Mesendoderm (in vitro differentiated cells): ENCODE measurements at regions not wholly inside any gene's neighbourhood (a gene's known extent, or its start where the extent isn't known, plus 50 kb on each side); places are given as distances from the start of the nearest gene placed in this dataset.

ENCODE experiments used
- DNase-seq: peaks from one replicate; pipeline ENCODE4 v3.0.0; 2013
- H2AK5ac ChIP-seq: 2 replicates; pipeline ENCODE4 v1.6.1; 2013; ENCODE audit warnings: low read length, inconsistent platforms
- H2BK120ac ChIP-seq: 2 replicates; pipeline ENCODE4 v1.6.1; 2013; ENCODE audit warnings: low read depth, mild to moderate bottlenecking, low read length, moderate library complexity, mixed read lengths
- H2BK15ac ChIP-seq: replicated peaks from 2 replicates; pipeline ENCODE4 v1.6.1; 2013; ENCODE audit warnings: low read depth, mild to moderate bottlenecking, moderate library complexity
- H2BK5ac ChIP-seq: 2 replicates; pipeline ENCODE4 v1.6.1; 2013; ENCODE audit warnings: low read length, inconsistent platforms
- H3K18ac ChIP-seq: 2 replicates; pipeline ENCODE4 v1.6.1; 2013; ENCODE audit warnings: mild to moderate bottlenecking, low read length, mixed read lengths
- H3K23ac ChIP-seq: one replicate; pipeline ENCODE4 v1.6.1; 2013; ENCODE audit warnings: low read length
- H3K27ac ChIP-seq: 2 replicates; pipeline ENCODE4 v1.5.1; 2013; ENCODE audit warnings: low read depth, mild to moderate bottlenecking, inconsistent platforms, low read length, moderate library complexity
- H3K27me3 ChIP-seq: 2 replicates; pipeline ENCODE4 v1.6.1; 2013; ENCODE audit warnings: low read length, control low read depth, mild to moderate bottlenecking, inconsistent platforms; ENCODE audit not compliant: insufficient read depth, poor library complexity
- H3K36me3 ChIP-seq: 2 replicates; pipeline ENCODE4 v1.6.1; 2013; ENCODE audit warnings: low read length, inconsistent platforms; ENCODE audit not compliant: control insufficient read depth, insufficient read depth
- H3K4ac ChIP-seq: one replicate; pipeline ENCODE4 v1.6.1; 2013; ENCODE audit warnings: low read depth, mild to moderate bottlenecking, low read length, moderate library complexity
- H3K4me1 ChIP-seq: 2 replicates; pipeline ENCODE4 v1.6.1; 2013; ENCODE audit warnings: low read depth, low read length, inconsistent platforms; ENCODE audit not compliant: control insufficient read depth
- H3K4me2 ChIP-seq: 2 replicates; pipeline ENCODE4 v1.6.1; 2013; ENCODE audit warnings: low read length
- H3K4me3 ChIP-seq: 2 replicates; pipeline ENCODE4 v1.5.1; 2013; ENCODE audit warnings: mild to moderate bottlenecking, low read length
- H3K56ac ChIP-seq: one replicate; pipeline ENCODE4 v1.6.1; 2013; ENCODE audit warnings: low read length
- H3K79me1 ChIP-seq: 2 replicates; pipeline ENCODE4 v1.6.1; 2013; ENCODE audit warnings: low read length, inconsistent platforms
- H3K79me2 ChIP-seq: 2 replicates; pipeline ENCODE4 v1.6.1; 2013; ENCODE audit warnings: mild to moderate bottlenecking, low read length; ENCODE audit not compliant: control insufficient read depth, insufficient read depth
- H3K9ac ChIP-seq: 2 replicates; pipeline ENCODE4 v1.6.1; 2013; ENCODE audit warnings: low read length, inconsistent platforms
- H4K5ac ChIP-seq: one replicate; pipeline ENCODE4 v1.6.1; 2013; ENCODE audit warnings: low read length
- H4K8ac ChIP-seq: one replicate; pipeline ENCODE4 v1.6.1; 2013; ENCODE audit warnings: low read depth, mild to moderate bottlenecking, control low read depth, low read length, moderate library complexity
- WGBS: extraction: QIAGEN DNeasy Blood & Tissue Kit; methylation state at CpG from one replicate; pipeline ENCODE4 v1.1.7; 2013; ENCODE audit warnings: low lambda C conversion rate, missing lambda C conversion rate; ENCODE audit not compliant: insufficient coverage; ENCODE audit errors: extremely low coverage; 5-methylcytosine and 5-hydroxymethylcytosine counted together

GRCh38 chr6:14436592-14437132, 319.1 kb downstream of the CD83 start:
- no peak overlapping the region for H2BK120ac ChIP-seq
- no peak overlapping the region for H2BK5ac ChIP-seq
- H3K9ac ChIP-seq, result no peak overlapping the region
- no peak overlapping the region for H4K8ac ChIP-seq
- H3K4me3 ChIP-seq, result no peak overlapping the region
- no peak overlapping the region for H3K18ac ChIP-seq
- H3K23ac ChIP-seq, result no peak overlapping the region
- H3K4ac ChIP-seq, result no peak overlapping the region
- no peak overlapping the region for H3K56ac ChIP-seq
- H3K4me2 ChIP-seq, result no peak overlapping the region
- WGBS, result no CpG with 5 or more reads among the region's 3 CpGs
- no peaks in the 10 kb centered on the region for H3K36me3 ChIP-seq
- H2AK5ac ChIP-seq, result no peak overlapping the region
- no peak overlapping the region for H3K27ac ChIP-seq
- H4K5ac ChIP-seq, result no peak overlapping the region
- no peaks in the 10 kb centered on the region for H3K79me2 ChIP-seq
- no peaks in the 10 kb centered on the region for H3K4me1 ChIP-seq
- no peak for DNase-seq
- H3K79me1 ChIP-seq, result no peaks in the 10 kb centered on the region
- H2BK15ac ChIP-seq, result no peak overlapping the region
- no peaks in the 10 kb centered on the region for H3K27me3 ChIP-seq

- no peak overlapping the region for H3K9ac ChIP-seq
- no peak overlapping the region for H3K4ac ChIP-seq
- no peak for DNase-seq
- no peaks in the 10 kb centered on the region for H3K36me3 ChIP-seq
- no peak overlapping the region for H2AK5ac ChIP-seq
- H2BK5ac ChIP-seq, result no peak overlapping the region
- no peaks in the 10 kb centered on the region for H3K79me2 ChIP-seq
- H3K4me2 ChIP-seq, result no peak overlapping the region
- H3K56ac ChIP-seq, result no peak overlapping the region
- no peak overlapping the region for H4K8ac ChIP-seq
- no peak overlapping the region for H3K4me3 ChIP-seq
- no peak overlapping the region for H3K23ac ChIP-seq
- H3K4me1 ChIP-seq, result no peaks in the 10 kb centered on the region
- H3K18ac ChIP-seq, result no peak overlapping the region
- no peak overlapping the region for H2BK15ac ChIP-seq
- H3K27ac ChIP-seq, result no peak overlapping the region
- H3K79me1 ChIP-seq, result no peaks in the 10 kb centered on the region
- H3K27me3 ChIP-seq, result no peaks in the 10 kb centered on the region
- H4K5ac ChIP-seq, result no peak overlapping the region
- no CpG with 5 or more reads among the region's 5 CpGs for WGBS
- no peak overlapping the region for H2BK120ac ChIP-seq
Observed at GRCh38 chr6:14439419-14439818, 321.8 kb downstream of the CD83 start.

DNA sequence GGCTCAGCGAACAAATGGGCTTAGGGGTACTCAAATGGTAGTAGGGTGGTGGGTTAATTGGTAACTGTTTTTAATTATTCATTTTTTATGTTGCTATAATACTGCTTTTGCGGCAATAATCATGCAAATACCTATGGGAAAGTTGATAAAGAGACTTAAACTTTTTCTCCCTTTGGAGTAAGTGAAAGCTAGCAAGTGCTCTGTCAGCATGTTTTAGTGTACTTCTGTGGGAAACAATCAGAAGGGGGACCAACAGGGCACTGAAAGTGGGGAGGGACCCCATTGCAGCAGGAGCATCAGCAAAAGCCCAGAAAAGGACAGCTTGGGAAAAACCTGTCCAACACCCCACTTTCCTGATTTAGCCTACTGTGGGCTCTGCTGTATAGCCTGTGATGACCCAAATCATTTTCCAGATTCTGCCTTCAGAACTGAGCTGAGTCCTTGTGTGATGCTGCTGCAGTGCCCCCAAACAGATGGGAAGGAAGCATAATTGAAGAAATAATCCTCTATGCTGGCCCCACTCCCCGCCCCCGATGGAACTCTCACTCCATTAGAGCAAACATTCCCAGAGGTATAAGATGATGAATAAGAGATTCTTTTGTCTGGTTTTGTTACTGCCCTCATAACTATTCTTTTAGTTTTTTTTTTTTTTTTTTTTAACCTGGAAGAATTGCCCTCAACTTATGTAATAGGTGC, 322.8 kb downstream of the CD83 start:
- Histone ChIP-seq H3K9ac (no peak overlapping the region), H2AK5ac (no peak overlapping the region), H3K4me2 (no peak overlapping the region), H3K18ac (no peak overlapping the region), H4K5ac (no peak overlapping the region), H3K23ac (no peak overlapping the region), H2BK120ac (no peak overlapping the region), H3K27me3 (no peaks in the 10 kb centered on the region), H3K79me1 (no peaks in the 10 kb centered on the region), H3K36me3 (no peaks in the 10 kb centered on the region), H2BK5ac (no peak overlapping the region), H3K79me2 (no peaks in the 10 kb centered on the region), H4K8ac (no peak overlapping the region), H2BK15ac (no peak overlapping the region), H3K27ac (no peak overlapping the region), H3K56ac (no peak overlapping the region), H3K4ac (no peak overlapping the region), H3K4me1 (no peaks in the 10 kb centered on the region), H3K4me3 (no peak overlapping the region)
- no CpG with 5 or more reads among the region's 4 CpGs for WGBS
- no peak for DNase-seq

DNA sequence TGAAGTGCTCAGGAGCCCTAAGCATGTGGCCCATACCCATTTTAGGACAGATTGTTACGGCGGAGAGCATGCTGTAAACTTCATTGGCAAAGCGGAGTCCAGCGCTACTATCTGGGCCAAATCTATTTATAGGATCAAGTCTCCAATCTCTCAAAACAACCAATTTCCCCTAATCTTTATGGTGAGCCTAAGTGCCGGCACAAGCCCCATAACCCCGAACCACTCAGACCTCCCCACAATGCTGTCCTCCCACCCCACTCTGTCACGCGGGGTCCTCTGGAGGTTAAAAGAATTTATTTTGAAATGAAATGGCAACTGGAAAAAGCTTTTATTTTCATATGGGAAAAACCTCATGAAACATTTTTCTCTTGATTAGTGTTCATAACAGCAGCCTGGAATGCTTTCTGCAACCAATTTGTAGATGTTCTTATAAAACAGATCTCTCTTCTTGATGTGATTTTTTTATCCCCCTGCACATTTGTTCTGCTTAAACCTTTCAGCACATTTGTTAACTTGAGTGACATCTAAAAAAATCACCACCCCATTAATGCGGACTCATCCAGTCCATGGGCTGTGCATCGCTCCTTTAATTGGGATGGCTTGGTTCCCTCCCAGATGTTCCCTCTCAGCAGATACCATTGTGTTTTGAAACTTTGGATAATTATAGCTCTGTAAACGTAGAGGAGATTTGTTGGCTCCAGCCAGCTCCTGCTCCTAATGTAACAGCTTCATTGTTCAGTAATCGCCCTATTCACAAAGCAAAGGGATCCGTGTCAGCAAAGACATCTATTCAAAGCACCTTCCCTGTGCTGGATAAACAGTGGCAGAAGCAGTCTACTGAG, 323.6 kb downstream of the CD83 start:
- H4K8ac ChIP-seq, result no peak overlapping the region
- H4K5ac ChIP-seq, result no peak overlapping the region
- no CpG with 5 or more reads among the region's 13 CpGs for WGBS
- no peak overlapping the region for H3K27ac ChIP-seq
- H3K4me2 ChIP-seq, result no peak overlapping the region
- no peak overlapping the region for H3K9ac ChIP-seq
- no peak overlapping the region for H2BK5ac ChIP-seq
- no peak for DNase-seq
- H3K4me1 ChIP-seq, result no peaks in the 10 kb centered on the region
- H3K23ac ChIP-seq, result no peak overlapping the region
- no peaks in the 10 kb centered on the region for H3K79me2 ChIP-seq
- H3K4ac ChIP-seq, result no peak overlapping the region
- H3K18ac ChIP-seq, result no peak overlapping the region
- no peak overlapping the region for H2BK15ac ChIP-seq
- no peaks in the 10 kb centered on the region for H3K79me1 ChIP-seq
- no peak overlapping the region for H3K4me3 ChIP-seq
- no peak overlapping the region for H2AK5ac ChIP-seq
- no peak overlapping the region for H3K56ac ChIP-seq
- no peaks in the 10 kb centered on the region for H3K27me3 ChIP-seq
- H3K36me3 ChIP-seq, result no peaks in the 10 kb centered on the region
- no peak overlapping the region for H2BK120ac ChIP-seq

GRCh38 chr6:14442242-14442641, 324.7 kb downstream of the CD83 start:
- no peak overlapping the region for H3K4me2 ChIP-seq
- H3K27ac ChIP-seq, result no peak overlapping the region
- H2AK5ac ChIP-seq, result no peak overlapping the region
- no peak overlapping the region for H3K9ac ChIP-seq
- no peak overlapping the region for H4K8ac ChIP-seq
- no CpG with 5 or more reads among the region's 11 CpGs for WGBS
- no peak overlapping the region for H2BK120ac ChIP-seq
- no peak overlapping the region for H3K56ac ChIP-seq
- no peak overlapping the region for H2BK5ac ChIP-seq
- H3K4ac ChIP-seq, result no peak overlapping the region
- H4K5ac ChIP-seq, result no peak overlapping the region
- H3K4me1 ChIP-seq, result no peaks in the 10 kb centered on the region
- H3K79me1 ChIP-seq, result no peaks in the 10 kb centered on the region
- no peak overlapping the region for H2BK15ac ChIP-seq
- H3K36me3 ChIP-seq, result no peaks in the 10 kb centered on the region
- no peaks in the 10 kb centered on the region for H3K79me2 ChIP-seq
- H3K4me3 ChIP-seq, result no peak overlapping the region
- H3K27me3 ChIP-seq, result no peaks in the 10 kb centered on the region
- no peak overlapping the region for H3K23ac ChIP-seq
- no peak for DNase-seq
- H3K18ac ChIP-seq, result no peak overlapping the region
